Activated CD8-positive, alpha-beta memory T cell treated with anti-CD3 and anti-CD28 coated beads, Interleukin-2, amount 50 U/mL, for 24 hours (primary cell): ENCODE measurements at regions not wholly inside any gene's neighbourhood (a gene's known extent, or its start where the extent isn't known, plus 50 kb on each side); places are given as distances from the start of the nearest gene placed in this dataset.
"Not testable (repeated sequence)": the region's sequence is repeated elsewhere in the genome, so short reads cannot be mapped to it uniquely, and the experiment has no call there.

Experiments
- DNase-seq: peaks from one replicate; pipeline ENCODE4 v3.0.0-alpha.2; 2020; ENCODE audit errors: extremely low read depth

- not testable (repeated sequence) for DNase-seq
These were observed 871.4 kb downstream of the TRIML1 start for GRCh38 chr4:189010452-189011217.

- no peak for DNase-seq
These were observed 882.6 kb downstream of the TRIML1 start for GRCh38 chr4:189021831-189022230.

DNA sequence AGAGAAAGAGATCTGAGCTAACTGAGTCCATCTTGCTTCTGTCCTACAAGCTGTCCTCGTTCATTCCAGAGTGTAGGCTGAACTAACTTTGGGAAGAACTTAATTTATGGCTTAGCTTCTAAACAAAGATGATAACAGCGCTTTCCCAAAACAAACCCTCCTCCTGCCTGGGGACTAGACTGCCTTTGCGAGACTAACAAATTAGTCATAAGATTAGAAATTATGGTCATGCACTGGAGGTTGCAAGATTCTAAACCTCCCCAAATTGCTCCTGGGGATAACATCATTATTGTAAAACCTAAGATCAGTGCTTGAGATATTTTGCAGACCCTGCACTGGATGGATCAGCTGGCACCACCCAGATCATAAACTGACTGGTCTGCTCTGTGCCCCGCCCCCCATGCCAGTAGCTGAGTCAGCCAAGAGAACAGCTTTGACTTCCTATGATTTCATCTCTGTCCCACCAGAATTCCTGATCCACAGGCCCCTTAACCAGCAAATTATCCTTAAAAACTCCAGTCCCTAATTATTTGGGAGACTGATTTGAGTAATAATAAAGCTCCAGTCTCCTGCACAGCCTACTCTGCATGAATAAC is 883.3 kb downstream of the TRIML1 start:
- no peak for DNase-seq

GRCh38 chr4:189029976-189030504 is 890.8 kb downstream of the TRIML1 start:
- no peak for DNase-seq

- DNase-seq = no peak
These were observed 893.5 kb downstream of the TRIML1 start for GRCh38 chr4:189032606-189033338.

DNA sequence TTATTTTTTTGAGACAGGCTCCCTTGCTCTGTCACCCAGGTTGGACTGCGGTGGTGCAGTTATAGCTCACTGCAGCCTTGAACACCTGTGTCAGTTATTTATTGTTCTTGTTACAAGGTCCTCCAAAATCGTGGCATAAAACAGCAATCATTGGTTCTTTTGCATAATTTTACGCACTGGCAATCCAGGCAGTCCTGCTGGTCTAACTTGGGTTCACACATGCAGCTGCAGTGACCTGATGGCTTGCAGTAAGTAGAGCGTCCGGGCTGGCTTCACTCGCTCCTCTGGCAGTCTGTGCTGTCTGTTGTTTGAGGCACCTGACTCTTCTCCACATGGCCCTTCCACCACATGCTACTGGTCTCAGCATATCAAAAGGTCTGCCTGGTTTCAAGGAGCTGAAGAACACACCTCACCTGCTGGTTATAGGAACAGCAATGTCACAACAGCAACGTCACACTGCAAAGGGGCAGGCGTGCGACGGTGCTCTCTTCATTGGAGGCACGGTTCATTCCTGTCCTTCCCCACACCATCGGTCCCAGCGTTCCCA is 894.6 kb downstream of the TRIML1 start:
- DNase-seq = no peak

DNA sequence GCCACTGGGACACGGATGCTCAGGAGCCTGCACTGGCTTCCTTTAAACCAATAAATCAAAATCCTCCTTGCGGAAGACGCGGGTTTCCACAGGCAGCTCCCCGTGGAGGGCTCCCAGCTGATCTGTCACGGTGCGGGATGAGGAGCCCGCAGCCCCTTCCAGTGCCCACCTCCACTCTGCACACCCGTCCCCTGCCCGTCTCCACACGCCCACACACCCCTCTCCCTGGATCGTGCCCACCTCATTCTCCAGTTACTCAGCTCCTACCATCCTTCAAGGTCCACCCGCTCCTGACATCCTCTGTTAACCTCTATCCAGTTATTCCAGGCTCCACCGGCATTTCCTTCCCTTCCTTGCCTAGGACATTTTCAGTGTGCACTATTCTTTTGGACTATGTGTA is 895.9 kb downstream of the TRIML1 start:
- DNase-seq = no peak

DNA sequence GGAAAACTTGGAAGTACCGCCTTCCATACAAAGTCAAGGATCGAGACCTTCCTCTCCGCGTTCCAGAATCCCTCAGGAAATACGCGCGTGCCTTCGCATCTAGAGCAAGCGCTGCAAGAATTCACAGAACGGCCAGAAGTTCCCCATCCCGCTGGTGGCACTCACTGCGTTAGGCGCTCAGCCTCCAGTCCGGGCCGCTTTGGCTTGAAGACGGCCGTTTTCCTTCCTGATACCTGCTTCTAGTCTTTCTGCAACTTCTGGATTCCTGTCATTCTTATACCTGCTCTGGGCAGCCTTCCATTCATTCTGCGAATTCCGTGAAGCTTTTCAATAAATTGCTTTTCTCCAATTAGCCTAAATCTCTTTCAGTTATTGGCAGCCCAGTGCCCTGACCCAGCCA is 896.4 kb downstream of the TRIML1 start:
- DNase-seq = no peak

DNA sequence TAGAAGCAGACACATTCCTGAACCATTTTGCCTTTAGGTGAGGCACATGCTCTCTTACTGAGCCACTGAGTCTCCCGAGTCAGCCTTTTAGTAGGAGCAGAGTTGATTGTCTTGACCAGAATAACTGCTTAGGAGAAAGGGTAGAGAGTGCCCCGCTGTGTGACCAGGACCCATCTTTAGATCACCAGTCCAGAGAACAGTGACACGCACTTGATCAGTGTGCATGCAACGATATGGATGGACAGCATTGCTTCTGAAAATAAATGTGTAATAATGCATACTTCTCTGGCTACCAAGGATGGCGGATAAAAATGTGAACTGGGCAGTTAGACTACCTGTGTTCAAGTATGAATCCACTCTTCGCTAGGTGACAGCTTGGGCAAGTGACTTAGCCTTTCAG is 897.7 kb downstream of the TRIML1 start:
- DNase-seq = no peak

GRCh38 chr4:189046642-189047041 is 894.0 kb upstream of the FRG1 start:
- DNase-seq = no peak

- no peak for DNase-seq
These were observed 892.6 kb upstream of the FRG1 start for GRCh38 chr4:189048119-189048518.

DNA sequence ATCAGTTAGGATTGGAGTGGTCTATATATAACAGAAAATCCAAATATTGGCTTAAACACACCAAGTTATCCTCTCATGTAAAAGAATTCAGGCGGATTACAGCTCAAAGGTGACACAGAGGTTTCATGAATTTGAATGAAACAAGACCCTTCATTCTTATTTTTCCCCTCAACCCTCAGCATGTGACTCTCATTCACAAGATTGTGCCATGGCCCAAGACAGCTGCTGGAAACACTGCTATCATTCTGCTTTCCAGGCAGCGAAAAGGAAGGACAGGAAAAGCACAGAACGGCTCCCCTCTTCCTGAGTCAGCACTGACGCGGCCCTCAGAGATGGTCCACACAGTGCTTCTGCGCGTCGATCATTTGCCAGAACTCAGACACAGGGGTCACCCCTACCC is 891.0 kb upstream of the FRG1 start:
- no peak for DNase-seq

- no peak for DNase-seq
These were observed 890.0 kb upstream of the FRG1 start for GRCh38 chr4:189050643-189051042.

GRCh38 chr4:189053621-189054020 is 887.1 kb upstream of the FRG1 start:
- DNase-seq = no peak

DNA sequence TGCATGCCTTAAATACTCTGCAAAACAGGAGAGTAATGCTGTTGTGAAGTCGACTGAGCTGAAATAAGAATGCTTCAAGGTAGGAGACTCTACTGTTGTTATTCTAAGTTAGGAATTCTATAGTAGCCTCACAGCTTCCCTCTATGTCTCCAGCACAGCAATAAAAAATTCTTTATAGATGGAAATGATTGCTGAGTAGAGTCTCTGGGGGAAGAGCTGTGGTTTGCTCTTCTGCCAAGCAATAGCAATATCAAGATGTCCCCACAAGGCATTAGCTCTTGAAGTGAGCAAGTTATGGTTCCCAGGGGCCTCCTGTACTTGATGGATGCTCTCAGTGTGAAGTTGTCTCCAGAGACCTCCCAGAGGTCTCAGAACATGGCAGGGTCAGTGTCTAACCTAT is 880.6 kb upstream of the FRG1 start:
- DNase-seq = no peak

DNA sequence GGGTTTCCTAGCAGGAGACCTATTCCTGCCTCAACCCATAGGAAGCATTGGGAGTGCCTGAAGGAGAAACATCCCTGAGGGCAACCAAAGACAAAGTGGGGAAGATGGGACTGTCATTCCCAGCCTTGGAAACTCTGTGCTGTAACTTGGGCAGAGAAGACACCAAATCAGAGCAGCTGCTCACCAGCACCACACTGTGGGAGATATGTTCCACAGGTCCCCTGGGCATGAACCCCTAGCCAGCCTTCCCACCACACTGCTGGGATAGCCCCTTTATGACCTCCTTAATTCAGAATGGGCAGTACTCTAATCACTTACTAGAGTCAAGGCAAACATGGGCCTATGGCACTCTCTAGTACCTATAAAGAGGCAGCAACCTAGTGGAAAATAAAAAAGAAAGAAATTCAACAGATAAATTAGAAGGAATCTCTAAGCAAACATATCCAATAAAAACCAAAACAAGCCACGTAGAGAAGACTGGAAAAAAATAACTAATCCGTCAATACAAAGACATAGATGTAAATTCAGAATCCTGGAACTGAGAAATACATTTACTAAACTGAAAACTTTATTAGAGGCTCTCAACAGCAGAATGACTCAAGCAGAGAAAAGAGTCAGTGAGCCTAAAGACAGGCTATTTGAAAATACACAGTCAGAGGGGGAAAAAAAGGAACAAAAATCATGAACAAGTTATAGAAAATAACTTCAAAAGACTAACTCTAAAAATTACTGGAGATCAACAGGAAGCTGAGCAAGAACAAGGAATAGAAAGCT is 878.4 kb upstream of the FRG1 start:
- no peak for DNase-seq

DNA sequence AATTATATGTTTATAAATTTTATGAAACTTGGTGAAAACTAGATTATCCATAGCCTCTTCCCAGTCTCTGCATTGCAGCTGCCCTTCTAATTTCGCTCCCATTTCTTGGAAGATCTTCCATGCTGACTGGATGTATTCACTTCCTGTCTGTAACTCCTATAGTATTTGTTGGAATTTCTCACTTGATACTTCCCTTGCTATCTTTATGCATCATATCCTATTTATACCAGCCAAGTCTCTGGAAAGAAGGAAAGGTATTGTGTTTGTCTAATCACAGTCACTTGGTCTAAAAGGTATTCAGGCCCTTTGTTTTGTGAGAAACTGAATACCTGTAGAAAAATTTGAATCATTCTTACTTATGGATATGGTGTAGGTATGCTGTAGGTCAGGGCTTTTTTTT is 870.9 kb upstream of the FRG1 start:
- DNase-seq = no peak

DNA sequence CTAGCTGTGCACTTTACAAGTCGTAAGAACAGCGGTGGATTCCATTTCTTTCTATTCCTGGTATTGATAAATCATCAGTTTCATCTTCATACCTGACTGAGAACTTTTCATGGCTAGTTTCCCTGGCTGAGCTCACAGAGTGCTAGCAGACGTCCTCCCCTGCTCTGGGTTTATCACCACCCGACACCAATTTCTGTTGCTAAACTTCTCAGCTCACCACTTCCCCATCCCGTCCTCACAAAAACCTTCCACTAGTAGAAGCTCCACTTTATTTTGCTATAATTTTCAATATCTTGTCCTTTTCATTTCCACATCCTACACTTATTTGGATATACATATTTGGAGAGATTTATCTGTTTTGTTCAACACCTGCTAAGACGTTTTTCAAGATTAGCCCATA is 869.4 kb upstream of the FRG1 start:
- DNase-seq = no peak

GRCh38 chr4:189073739-189074138 is 866.9 kb upstream of the FRG1 start:
- DNase-seq = no peak

DNA sequence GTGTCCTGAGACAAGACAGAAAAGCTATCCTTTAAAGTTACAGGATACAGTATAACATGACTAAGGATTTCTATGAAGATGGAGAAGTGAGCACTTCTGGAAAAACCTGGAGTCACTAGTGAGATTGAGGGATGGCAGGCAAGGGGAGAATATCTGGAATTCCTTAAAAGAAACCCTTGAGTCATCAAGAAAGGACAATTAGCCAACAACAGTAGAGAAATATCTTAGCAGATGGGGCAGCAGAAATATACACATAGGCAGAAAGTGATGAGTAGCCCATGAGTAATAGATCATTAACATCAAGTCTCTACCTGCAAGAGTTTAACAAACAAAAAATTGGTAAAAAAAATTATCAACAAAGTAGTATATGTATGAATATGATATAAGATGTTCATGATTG is 858.8 kb upstream of the FRG1 start:
- no peak for DNase-seq

DNA sequence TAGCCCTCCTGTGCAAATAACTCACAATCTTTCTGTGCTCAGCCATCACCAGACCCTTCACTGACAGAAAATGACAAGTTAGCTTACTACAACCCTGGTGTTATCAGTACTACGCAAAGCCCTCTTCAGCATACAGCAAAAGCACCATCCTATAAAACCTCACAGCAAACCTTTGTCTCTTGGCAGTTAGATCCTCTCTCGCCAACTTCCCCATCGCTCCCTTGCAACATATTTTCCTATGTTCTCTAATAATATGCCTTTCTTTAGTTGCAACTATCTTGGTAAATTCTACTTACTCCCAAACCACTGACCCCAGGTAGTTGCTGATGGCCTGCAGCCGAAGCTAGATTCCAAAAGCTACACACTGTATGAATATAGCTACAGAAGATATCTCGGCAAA is 856.9 kb upstream of the FRG1 start:
- DNase-seq = no peak

GRCh38 chr4:189084671-189085070 is 856.0 kb upstream of the FRG1 start:
- DNase-seq = no peak
